Activated T-cell treated with anti-CD3 and anti-CD28 coated beads, Interleukin-2, amount 50 U/mL, for 24 hours (primary cell): ENCODE measurements at regions not wholly inside any gene's neighbourhood (a gene's known extent, or its start where the extent isn't known, plus 50 kb on each side); places are given as distances from the start of the nearest gene placed in this dataset.

ENCODE experiments used
- DNase-seq: peaks from one replicate; pipeline ENCODE4 v3.0.0-alpha.2; 2020
- H3K27ac Mint-ChIP-seq: 2 replicates; pipeline ENCODE4 v1.8.0; 2020; ENCODE audit warnings: mild to moderate bottlenecking, mixed read lengths
- H3K27me3 Mint-ChIP-seq: 2 replicates; pipeline ENCODE4 v1.8.0; 2020; ENCODE audit warnings: mixed read lengths
- H3K36me3 Mint-ChIP-seq: 2 replicates; pipeline ENCODE4 v1.8.0; 2020; ENCODE audit warnings: low read depth, mixed read lengths
- H3K4me1 Mint-ChIP-seq: 2 replicates; pipeline ENCODE4 v1.8.0; 2020; ENCODE audit warnings: low read depth, mixed read lengths
- H3K4me3 Mint-ChIP-seq: 2 replicates; pipeline ENCODE4 v1.8.0; 2020; ENCODE audit warnings: mild to moderate bottlenecking, moderate library complexity, mixed read lengths
- H3K9me3 Mint-ChIP-seq: 2 replicates; pipeline ENCODE4 v1.8.0; 2020; ENCODE audit warnings: mixed read lengths

DNA sequence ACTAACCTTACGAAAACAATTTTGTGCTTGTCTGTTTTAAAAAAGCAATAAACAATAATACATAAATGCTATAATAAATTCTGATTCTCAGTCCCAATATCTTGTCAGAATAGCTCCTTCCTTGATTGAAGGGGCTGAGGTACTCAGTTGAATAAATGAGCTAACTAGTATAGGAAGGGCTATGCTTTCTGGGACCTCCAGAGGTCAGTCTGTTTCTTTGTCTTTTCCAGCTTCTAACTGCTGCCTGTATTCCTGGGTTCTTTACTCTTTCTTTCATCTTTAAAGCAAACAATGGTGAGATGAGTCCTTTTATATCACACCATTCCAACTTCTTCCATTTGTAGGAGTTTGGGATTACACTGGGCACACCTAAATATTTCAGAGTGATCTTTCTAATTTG lies 1297.0 kb upstream of the ATXN8OS start:
- Mint-ChIP-seq H3K9me3 (peaks cover 11% of the 10 kb centered on the region), H3K36me3 (no peaks in the 10 kb centered on the region), H3K4me1 (no peaks in the 10 kb centered on the region), H3K27ac (no peak overlapping the region), H3K4me3 (no peak overlapping the region), H3K27me3 (no peaks in the 10 kb centered on the region)
- no peak for DNase-seq

DNA sequence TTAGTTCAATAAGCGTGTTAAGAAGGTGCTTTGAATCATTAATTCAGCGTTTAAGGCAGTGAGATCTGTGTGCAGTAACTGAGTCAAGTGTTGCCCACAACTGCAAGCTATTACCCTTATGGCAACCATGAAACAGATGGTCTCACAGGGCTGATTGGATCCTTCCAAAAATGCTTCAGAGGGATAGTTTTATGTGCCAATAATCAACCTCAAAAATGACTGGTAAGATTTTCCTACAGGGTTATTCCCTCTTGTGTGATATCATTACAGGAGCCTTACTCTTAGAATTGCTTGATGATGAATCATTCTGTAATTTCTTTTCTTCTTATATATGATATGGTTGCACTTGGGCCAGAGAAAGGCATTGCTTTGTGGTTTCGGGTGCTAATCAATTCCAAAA lies 1299.2 kb upstream of the ATXN8OS start:
- Mint-ChIP-seq H3K4me1 (no peaks in the 10 kb centered on the region), H3K27ac (no peak overlapping the region), H3K4me3 (no peak overlapping the region), H3K9me3 (peaks cover 11% of the 10 kb centered on the region), H3K36me3 (no peaks in the 10 kb centered on the region), H3K27me3 (no peaks in the 10 kb centered on the region)
- DNase-seq, result no peak

DNA sequence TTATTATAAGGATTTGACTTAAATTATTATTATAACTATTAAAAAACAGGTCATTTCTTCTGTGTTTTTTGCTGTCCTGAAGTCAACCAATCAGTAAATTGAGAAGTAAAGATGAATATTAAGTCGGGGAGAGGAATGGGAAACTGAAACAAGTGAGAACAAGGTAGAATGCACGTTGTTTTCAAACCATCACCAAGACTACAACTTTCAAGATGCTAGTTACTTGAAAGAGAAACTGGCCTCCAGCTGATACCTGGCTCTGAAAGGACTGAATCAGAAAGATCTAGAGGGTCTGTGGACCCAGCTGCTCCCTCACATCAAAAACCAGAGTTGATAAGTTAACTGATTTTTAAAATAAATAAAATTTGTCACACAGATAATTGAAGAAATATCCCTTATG lies 1301.5 kb upstream of the ATXN8OS start:
- Mint-ChIP-seq H3K27me3 (no peaks in the 10 kb centered on the region), H3K9me3 (peaks cover 9% of the 10 kb centered on the region), H3K4me3 (no peak overlapping the region), H3K36me3 (no peaks in the 10 kb centered on the region), H3K27ac (no peak overlapping the region), H3K4me1 (no peaks in the 10 kb centered on the region)
- no peak for DNase-seq

DNA sequence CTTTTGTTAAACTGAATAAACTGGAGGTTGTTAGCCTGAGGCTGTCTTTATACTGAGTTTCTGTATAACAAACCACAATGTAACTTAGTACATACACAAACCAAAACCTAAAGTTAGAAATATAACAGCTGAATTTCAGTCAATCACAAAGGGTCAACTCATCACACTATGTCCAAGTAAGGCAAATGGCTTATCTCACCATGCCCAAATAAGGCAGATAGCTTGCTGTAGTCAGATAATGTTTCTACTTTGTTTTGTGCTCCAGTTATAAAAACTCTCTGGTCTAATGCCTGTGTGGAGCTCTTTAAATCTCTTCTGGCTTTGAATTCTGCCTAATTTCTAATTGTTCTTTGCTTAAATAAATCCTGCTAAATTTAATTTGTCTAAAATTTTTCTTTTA lies 1323.4 kb upstream of the ATXN8OS start:
- H3K4me3 Mint-ChIP-seq, result no peak overlapping the region
- no peaks in the 10 kb centered on the region for H3K27me3 Mint-ChIP-seq
- H3K9me3 Mint-ChIP-seq, result peaks cover 21% of the 10 kb centered on the region
- H3K27ac Mint-ChIP-seq, result no peak overlapping the region
- H3K4me1 Mint-ChIP-seq, result no peaks in the 10 kb centered on the region
- DNase-seq, result no peak
- H3K36me3 Mint-ChIP-seq, result no peaks in the 10 kb centered on the region

DNA sequence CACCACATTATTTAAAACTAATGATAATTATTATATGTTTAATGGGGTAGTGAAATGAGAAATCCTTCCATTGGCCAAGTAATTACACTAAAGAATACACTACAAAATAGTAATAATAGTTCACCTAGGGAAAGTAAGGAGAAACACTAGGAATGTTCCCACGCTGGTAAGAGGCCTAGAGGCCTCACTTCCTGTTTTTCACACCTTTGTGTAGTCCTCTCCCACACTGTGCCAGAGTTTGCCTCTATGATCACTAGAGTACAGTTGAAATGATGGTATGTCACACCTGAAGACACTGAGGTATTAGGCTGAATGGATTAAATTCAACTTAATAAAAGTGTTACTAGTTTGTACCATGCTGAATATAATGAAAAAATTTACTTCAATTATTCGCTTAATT lies 1348.0 kb upstream of the ATXN8OS start:
- Mint-ChIP-seq H3K27me3 (no peaks in the 10 kb centered on the region), H3K27ac (no peak overlapping the region), H3K9me3 (peaks cover 17% of the 10 kb centered on the region), H3K4me1 (no peaks in the 10 kb centered on the region), H3K36me3 (no peaks in the 10 kb centered on the region), H3K4me3 (no peak overlapping the region)
- DNase-seq, result no peak

DNA sequence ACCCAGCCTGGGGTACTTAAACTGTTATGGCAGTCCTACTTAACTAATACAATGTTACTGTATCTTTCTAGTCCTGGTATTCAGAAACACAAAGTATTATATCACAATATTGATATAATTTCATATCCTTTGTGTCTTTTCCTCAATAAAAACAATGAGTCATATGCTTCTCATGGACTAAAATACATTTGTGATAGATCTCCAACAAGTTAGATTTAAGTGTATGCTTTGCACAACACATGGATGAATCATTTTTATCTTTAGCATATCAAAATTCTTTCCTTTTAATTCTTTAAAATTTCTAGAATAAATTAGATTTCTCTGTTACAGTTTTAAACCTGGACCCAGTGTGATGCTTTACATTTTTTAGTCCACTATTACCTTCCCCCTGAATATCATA lies 1357.8 kb upstream of the ATXN8OS start:
- H3K36me3 Mint-ChIP-seq, result no peaks in the 10 kb centered on the region
- no peak for DNase-seq
- H3K9me3 Mint-ChIP-seq, result peaks cover 16% of the 10 kb centered on the region
- no peaks in the 10 kb centered on the region for H3K27me3 Mint-ChIP-seq
- H3K4me3 Mint-ChIP-seq, result no peak overlapping the region
- H3K4me1 Mint-ChIP-seq, result no peaks in the 10 kb centered on the region
- H3K27ac Mint-ChIP-seq, result no peak overlapping the region

DNA sequence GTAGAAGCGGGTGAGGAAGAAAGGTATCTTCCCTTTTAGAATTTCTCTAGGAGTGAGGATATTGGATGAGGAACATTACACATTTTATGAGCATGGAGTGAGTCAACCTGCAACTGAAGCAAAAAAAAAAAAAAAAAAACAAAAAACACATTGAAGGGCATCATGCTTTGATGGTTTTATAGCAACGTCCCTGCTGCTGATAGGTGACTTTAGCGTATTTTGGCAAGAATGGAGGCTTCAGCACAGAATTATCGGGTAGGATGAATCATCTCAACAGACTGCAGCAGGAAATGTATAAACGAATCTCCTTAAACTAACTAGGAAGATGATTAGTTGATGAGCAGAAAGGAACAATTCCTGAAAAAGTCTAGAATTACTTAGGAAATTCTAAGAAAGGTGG lies 1359.6 kb upstream of the ATXN8OS start:
- H3K4me1 Mint-ChIP-seq, result no peaks in the 10 kb centered on the region
- no peak for DNase-seq
- no peak overlapping the region for H3K27ac Mint-ChIP-seq
- no peak overlapping the region for H3K4me3 Mint-ChIP-seq
- H3K9me3 Mint-ChIP-seq, result peaks cover 12% of the 10 kb centered on the region
- H3K27me3 Mint-ChIP-seq, result no peaks in the 10 kb centered on the region
- no peaks in the 10 kb centered on the region for H3K36me3 Mint-ChIP-seq

DNA sequence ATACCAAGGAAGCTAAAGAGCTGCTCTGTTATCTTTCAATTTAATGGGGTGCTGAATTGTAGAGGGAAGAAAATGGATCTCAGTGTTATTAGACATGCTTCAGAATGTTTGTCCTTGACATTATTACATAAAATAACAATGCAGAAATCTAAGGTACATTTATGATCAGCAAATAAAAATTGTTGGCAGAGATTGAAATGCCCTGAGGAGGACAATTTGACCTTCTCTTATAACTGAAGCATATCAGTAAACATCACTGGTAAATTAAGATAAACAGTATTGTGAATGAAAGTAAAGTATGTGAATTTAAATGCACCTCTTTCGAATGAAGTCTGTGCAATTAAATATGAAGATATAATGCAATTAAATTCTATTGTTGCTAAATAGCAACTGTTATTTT lies 1362.1 kb upstream of the ATXN8OS start:
- no peak for DNase-seq
- Mint-ChIP-seq H3K4me1 (no peaks in the 10 kb centered on the region), H3K27me3 (no peaks in the 10 kb centered on the region), H3K4me3 (no peak overlapping the region), H3K27ac (no peak overlapping the region), H3K9me3 (peaks cover 12% of the 10 kb centered on the region), H3K36me3 (no peaks in the 10 kb centered on the region)

DNA sequence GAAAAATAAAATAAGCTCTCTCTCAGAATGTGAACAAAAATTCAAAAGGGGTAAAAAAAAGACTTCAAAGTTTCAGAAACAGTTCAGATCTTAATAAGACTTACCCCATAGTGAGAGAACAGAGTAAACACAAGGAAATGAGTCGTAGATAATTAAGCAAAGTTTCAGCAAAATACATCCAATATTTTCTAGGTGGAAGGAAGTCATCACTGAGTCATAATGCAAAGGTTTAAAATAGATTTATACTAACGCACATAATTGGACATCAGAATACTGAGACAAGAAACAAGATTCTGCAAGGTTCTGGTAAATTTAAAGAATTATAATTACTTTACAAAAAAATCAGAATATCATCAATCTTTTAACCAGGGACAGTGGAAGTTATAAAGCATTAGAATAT lies 1370.7 kb upstream of the ATXN8OS start:
- H3K36me3 Mint-ChIP-seq, result no peaks in the 10 kb centered on the region
- H3K27me3 Mint-ChIP-seq, result no peaks in the 10 kb centered on the region
- H3K27ac Mint-ChIP-seq, result no peak overlapping the region
- DNase-seq, result no peak
- H3K9me3 Mint-ChIP-seq, result peaks cover 7% of the 10 kb centered on the region
- no peak overlapping the region for H3K4me3 Mint-ChIP-seq
- H3K4me1 Mint-ChIP-seq, result no peaks in the 10 kb centered on the region

DNA sequence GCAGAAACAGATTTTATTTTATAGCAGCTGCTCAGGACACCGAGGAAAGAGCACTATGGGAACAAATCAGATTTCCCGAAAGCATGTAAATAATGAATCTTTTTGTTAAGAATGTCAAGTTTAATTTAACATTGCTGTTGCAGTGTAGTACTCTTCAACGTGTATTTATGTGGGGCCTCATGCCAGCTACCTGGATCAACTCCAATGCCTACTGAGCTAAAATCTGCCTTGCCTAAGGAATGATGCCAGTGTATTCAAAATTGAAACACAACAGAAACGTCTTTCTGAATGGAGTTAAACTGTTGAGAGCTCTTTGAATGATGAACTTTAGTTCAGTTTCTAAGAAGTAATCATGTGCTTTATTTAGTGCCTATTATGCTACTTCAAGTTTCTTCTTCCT lies 1379.8 kb upstream of the ATXN8OS start:
- Mint-ChIP-seq H3K9me3 (peaks cover 10% of the 10 kb centered on the region), H3K27me3 (no peaks in the 10 kb centered on the region), H3K4me3 (no peak overlapping the region), H3K27ac (no peak overlapping the region), H3K4me1 (no peaks in the 10 kb centered on the region), H3K36me3 (no peaks in the 10 kb centered on the region)
- no peak for DNase-seq

DNA sequence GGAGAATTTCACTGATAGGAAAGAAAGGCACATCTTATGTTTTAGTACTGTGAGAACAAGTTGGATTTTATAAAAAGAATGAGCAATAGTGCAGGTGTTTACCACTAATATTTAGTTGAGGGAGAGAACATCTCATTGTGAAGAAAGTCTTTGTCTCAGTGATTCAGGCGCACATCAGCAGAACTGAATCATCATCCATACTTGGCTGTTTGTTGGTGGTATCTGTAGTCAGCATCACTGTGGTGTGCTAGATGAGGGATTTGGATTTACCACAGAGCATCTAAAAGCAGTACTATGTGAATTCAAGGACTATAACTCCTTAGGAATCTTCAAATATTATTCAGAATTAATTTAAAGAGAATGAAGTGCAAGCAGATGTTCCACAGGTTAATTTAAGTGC lies 1380.5 kb upstream of the ATXN8OS start:
- no peak for DNase-seq
- Mint-ChIP-seq H3K4me3 (no peak overlapping the region), H3K36me3 (no peaks in the 10 kb centered on the region), H3K27ac (no peak overlapping the region), H3K27me3 (no peaks in the 10 kb centered on the region), H3K9me3 (peaks cover 10% of the 10 kb centered on the region), H3K4me1 (no peaks in the 10 kb centered on the region)

DNA sequence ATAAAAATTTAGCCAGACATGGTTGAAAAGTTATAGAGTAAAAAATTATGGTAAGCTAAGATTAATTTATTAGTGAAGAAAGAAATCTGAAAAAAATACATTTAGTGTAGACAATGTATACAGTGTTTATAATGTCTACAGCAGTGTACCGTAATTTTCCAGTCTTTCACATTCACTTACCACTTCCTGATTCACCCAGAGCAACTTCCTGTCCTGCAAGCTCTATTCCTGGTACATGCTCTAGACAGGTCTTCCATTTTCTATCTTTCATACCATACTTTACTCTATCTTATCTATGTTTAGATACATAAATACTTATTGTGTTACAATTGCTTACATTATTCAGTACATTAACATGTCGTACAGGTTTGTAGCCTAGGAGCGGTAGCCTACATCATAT lies 1387.8 kb upstream of the ATXN8OS start:
- Mint-ChIP-seq H3K4me3 (no peak overlapping the region), H3K4me1 (no peaks in the 10 kb centered on the region), H3K36me3 (no peaks in the 10 kb centered on the region), H3K27me3 (no peaks in the 10 kb centered on the region), H3K27ac (no peak overlapping the region), H3K9me3 (peaks cover 15% of the 10 kb centered on the region)
- DNase-seq, result no peak

DNA sequence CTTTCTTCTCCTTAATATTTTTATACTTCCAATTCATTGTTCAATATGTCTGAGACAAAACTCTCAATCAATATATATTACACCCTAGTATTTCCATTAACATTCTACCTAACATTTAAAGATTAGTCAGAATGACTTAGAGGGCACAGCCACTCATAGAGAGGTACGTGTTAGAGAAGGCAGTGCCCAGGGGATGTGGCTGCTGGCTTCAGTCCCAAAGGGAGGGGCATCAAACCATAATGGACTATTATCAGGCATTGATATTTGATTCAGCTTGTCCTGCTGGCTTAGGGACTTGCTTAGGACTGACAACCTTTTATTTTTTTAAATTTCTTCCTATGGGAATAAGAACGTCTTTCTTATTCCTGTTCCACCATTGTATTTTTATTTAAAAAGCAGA lies 1392.0 kb upstream of the ATXN8OS start:
- Mint-ChIP-seq H3K36me3 (no peaks in the 10 kb centered on the region), H3K4me3 (no peak overlapping the region), H3K9me3 (peaks cover 17% of the 10 kb centered on the region), H3K27me3 (no peaks in the 10 kb centered on the region), H3K4me1 (no peaks in the 10 kb centered on the region), H3K27ac (no peak overlapping the region)
- DNase-seq, result no peak

DNA sequence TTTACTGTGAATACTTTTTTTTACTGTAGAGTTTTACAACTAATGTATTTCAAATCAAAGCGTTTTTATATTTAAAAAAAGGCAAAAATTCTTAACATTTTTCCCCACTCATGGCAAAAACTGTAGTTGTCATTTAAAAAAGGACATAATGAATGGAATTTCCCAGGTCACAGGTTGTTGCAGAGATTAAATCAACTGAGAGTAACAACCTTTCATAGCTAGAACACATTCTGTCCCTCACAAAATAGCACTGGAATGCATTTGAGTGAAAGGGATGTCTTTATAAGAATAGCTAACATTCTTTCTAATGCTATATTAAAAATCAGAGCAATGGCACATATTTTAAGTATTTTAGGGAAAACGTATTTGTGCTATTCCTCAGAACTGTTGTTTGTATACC lies 1393.3 kb upstream of the ATXN8OS start:
- Mint-ChIP-seq H3K4me3 (no peak overlapping the region), H3K27ac (no peak overlapping the region)

DNA sequence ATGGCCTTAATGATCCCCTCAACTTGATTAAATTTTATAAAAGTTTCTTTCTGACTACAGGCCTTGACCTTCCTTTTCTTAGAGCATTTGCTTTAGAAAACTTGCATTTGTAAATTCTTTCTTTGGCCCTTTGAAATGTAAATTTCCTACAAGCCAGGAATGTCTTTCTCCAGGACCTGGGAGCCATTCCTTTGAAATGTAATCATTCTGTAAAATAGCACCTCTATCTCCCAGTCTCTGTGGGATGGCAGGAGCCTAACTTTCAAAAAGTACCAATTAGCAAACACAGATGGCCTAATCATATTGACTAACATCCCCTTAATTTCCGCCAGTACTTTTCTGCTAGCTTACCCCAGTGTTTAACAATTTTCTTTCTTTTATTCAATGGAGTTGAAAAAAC lies 1394.2 kb upstream of the ATXN8OS start:
- Mint-ChIP-seq H3K27me3 (no peaks in the 10 kb centered on the region), H3K4me1 (no peaks in the 10 kb centered on the region), H3K4me3 (no peak overlapping the region), H3K36me3 (no peaks in the 10 kb centered on the region), H3K9me3 (peaks cover 10% of the 10 kb centered on the region), H3K27ac (no peak overlapping the region)
- DNase-seq, result no peak

More for the DNA sequence above, 1393.3 kb upstream of the ATXN8OS start:
- no peaks in the 10 kb centered on the region for H3K36me3 Mint-ChIP-seq
- H3K27me3 Mint-ChIP-seq, result no peaks in the 10 kb centered on the region
- DNase-seq, result no peak
- H3K4me1 Mint-ChIP-seq, result no peaks in the 10 kb centered on the region
- peaks cover 13% of the 10 kb centered on the region for H3K9me3 Mint-ChIP-seq

DNA sequence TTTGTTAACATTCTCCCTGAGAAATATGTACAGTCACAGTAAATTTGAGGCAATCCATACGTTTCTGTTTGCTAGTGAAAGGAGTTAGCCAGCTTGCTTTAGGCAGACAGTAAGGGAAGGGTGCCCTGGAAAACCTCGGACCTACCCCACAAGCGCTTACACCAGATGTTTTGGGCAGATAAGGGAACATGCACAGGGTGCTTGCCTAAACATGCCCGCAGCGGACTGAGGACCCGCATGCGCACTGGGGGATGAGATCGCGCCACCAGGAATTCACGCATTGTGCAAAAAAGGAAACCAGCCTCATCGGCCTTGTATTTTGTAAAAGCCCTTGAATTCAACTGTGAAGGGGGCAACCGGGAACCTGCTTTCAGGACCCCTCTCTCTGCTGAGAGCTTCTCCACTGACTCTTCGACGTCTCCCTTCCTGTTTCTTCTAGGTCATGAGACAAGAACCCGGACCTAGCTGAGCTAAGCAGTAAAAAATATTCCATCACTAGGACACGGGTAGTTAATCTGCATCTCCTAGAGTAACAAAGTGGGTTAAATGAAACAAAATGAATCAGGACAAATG lies 1399.2 kb upstream of the ATXN8OS start:
- Mint-ChIP-seq H3K36me3 (no peaks in the 10 kb centered on the region), H3K27ac (no peak overlapping the region), H3K4me3 (no peak overlapping the region), H3K9me3 (peaks cover 19% of the 10 kb centered on the region), H3K4me1 (no peaks in the 10 kb centered on the region), H3K27me3 (no peaks in the 10 kb centered on the region)
- DNase-seq, result no peak
